GM19372 (cell line): ENCODE measurements at regions not wholly inside any gene's neighbourhood (a gene's known extent, or its start where the extent isn't known, plus 50 kb on each side); places are given as distances from the start of the nearest gene placed in this dataset.
"Not testable (repeated sequence)": the region's sequence is repeated elsewhere in the genome, so short reads cannot be mapped to it uniquely, and the experiment has no call there.

Experiments used
- ATAC-seq: cut with Tn5 transposase; IDR thresholded peaks from one replicate; pipeline ENCODE4 v1.9.1; 2021; ENCODE audit warnings: mild to moderate bottlenecking, low read depth, moderate library complexity; ENCODE audit not compliant: unreplicated experiment

GRCh38 chr2:183868707-183869106, 729.6 kb upstream of the ZNF804A start:
- no peak for ATAC-seq

GRCh38 chr2:183872131-183872530, 726.2 kb upstream of the ZNF804A start:
- no peak for ATAC-seq

GRCh38 chr2:183881978-183882377, 716.4 kb upstream of the ZNF804A start:
- no peak for ATAC-seq

GRCh38 chr2:183892315-183892941, 705.9 kb upstream of the ZNF804A start:
- no peak for ATAC-seq

- ATAC-seq: no peak
Observed at GRCh38 chr2:183898641-183899040, 699.7 kb upstream of the ZNF804A start.

GRCh38 chr2:183901931-183902330, 696.4 kb upstream of the ZNF804A start:
- ATAC-seq: no peak

GRCh38 chr2:183903026-183903425, 695.3 kb upstream of the ZNF804A start:
- ATAC-seq: no peak

GRCh38 chr2:183916041-183916440, 682.3 kb upstream of the ZNF804A start:
- ATAC-seq: not testable (repeated sequence)

- ATAC-seq: no peak
Observed at GRCh38 chr2:183919167-183919566, 679.2 kb upstream of the ZNF804A start.

GRCh38 chr2:183919926-183920325, 678.4 kb upstream of the ZNF804A start:
- no peak for ATAC-seq

GRCh38 chr2:183925281-183925680, 673.0 kb upstream of the ZNF804A start:
- ATAC-seq: no peak

GRCh38 chr2:183926433-183926832, 671.9 kb upstream of the ZNF804A start:
- no peak for ATAC-seq

GRCh38 chr2:183927406-183928325, 670.7 kb upstream of the ZNF804A start:
- ATAC-seq: no peak

- no peak for ATAC-seq
Observed at GRCh38 chr2:183935005-183935404, 663.3 kb upstream of the ZNF804A start.

- no peak for ATAC-seq
Observed at GRCh38 chr2:183937220-183937619, 661.1 kb upstream of the ZNF804A start.

- ATAC-seq: no peak
Observed at GRCh38 chr2:183946193-183946592, 652.1 kb upstream of the ZNF804A start.

- ATAC-seq: no peak
Observed at GRCh38 chr2:183948861-183949260, 649.5 kb upstream of the ZNF804A start.

- no peak for ATAC-seq
Observed at GRCh38 chr2:183950673-183951072, 647.7 kb upstream of the ZNF804A start.

GRCh38 chr2:183951630-183952029, 646.7 kb upstream of the ZNF804A start:
- no peak for ATAC-seq

- no peak for ATAC-seq
Observed at GRCh38 chr2:183952741-183953140, 645.6 kb upstream of the ZNF804A start.

GRCh38 chr2:183963609-183964008, 634.7 kb upstream of the ZNF804A start:
- ATAC-seq: no peak

GRCh38 chr2:183964565-183964964, 633.8 kb upstream of the ZNF804A start:
- ATAC-seq: no peak
